ENCODE measurements at regions not wholly inside any gene's neighbourhood (a gene's known extent, or its start where the extent isn't known, plus 50 kb on each side); places are given as distances from the start of the nearest gene placed in this dataset.
"Not testable (repeated sequence)": the region's sequence is repeated elsewhere in the genome, so short reads cannot be mapped to it uniquely, and the experiment has no call there.

GRCh38 chr10:23557777-23558176, 118.9 kb downstream of the OTUD1 start:
- Mint-ChIP-seq H3K4me3 (ENCODE audit: low read depth) (no peak overlapping the region), H3K4me1 (ENCODE audit: low read depth) (peaks cover 9% of the 10 kb centered on the region), H3K27me3 (ENCODE audit: low read depth) (no peaks in the 10 kb centered on the region), H3K36me3 (ENCODE audit: low read depth) (no peaks in the 10 kb centered on the region), H3K27ac (no peak overlapping the region), H3K9me3 (peaks cover 8% of the 10 kb centered on the region)
- no peak for DNase-seq (ENCODE audit: low spot score)
- intact Hi-C loops (cut with micrococcal nuclease): no loop called here

- Mint-ChIP-seq H3K27me3 (ENCODE audit: low read depth) (no peaks in the 10 kb centered on the region), H3K4me1 (ENCODE audit: low read depth) (peaks cover 9% of the 10 kb centered on the region), H3K36me3 (ENCODE audit: low read depth) (no peaks in the 10 kb centered on the region), H3K9me3 (peaks cover 8% of the 10 kb centered on the region), H3K27ac (no peak overlapping the region), H3K4me3 (ENCODE audit: low read depth) (no peak overlapping the region)
- DNase-seq (ENCODE audit: low spot score): no peak
- intact Hi-C loops (cut with micrococcal nuclease): no loop called here
Observed at GRCh38 chr10:23558361-23558799, 119.5 kb downstream of the OTUD1 start.

GRCh38 chr10:23568996-23569395, 130.1 kb downstream of the OTUD1 start:
- intact Hi-C loops (cut with micrococcal nuclease): no loop called here
- DNase-seq (ENCODE audit: low spot score): no peak
- Mint-ChIP-seq H3K27ac (no peak overlapping the region), H3K9me3 (peaks cover 24% of the 10 kb centered on the region), H3K36me3 (ENCODE audit: low read depth) (no peaks in the 10 kb centered on the region), H3K27me3 (ENCODE audit: low read depth) (peaks cover 2% of the 10 kb centered on the region), H3K4me3 (ENCODE audit: low read depth) (no peak overlapping the region), H3K4me1 (ENCODE audit: low read depth) (no peaks in the 10 kb centered on the region)

GRCh38 chr10:23571884-23572283, 133.0 kb downstream of the OTUD1 start:
- Mint-ChIP-seq H3K36me3 (ENCODE audit: low read depth) (no peaks in the 10 kb centered on the region), H3K27me3 (ENCODE audit: low read depth) (no peaks in the 10 kb centered on the region), H3K9me3 (peaks cover 24% of the 10 kb centered on the region), H3K4me1 (ENCODE audit: low read depth) (no peaks in the 10 kb centered on the region), H3K27ac (no peak overlapping the region), H3K4me3 (ENCODE audit: low read depth) (no peak overlapping the region)
- no peak for DNase-seq (ENCODE audit: low spot score)
- intact Hi-C loops (cut with micrococcal nuclease): no loop called here

GRCh38 chr10:23581906-23582450, 143.1 kb downstream of the OTUD1 start:
- Mint-ChIP-seq H3K27me3 (ENCODE audit: low read depth) (no peaks in the 10 kb centered on the region), H3K27ac (no peak overlapping the region), H3K9me3 (no peaks in the 10 kb centered on the region), H3K4me3 (ENCODE audit: low read depth) (no peak overlapping the region), H3K4me1 (ENCODE audit: low read depth) (no peaks in the 10 kb centered on the region), H3K36me3 (ENCODE audit: low read depth) (no peaks in the 10 kb centered on the region)
- DNase-seq (ENCODE audit: low spot score): no peak
- intact Hi-C loops (cut with micrococcal nuclease): no loop called here

GRCh38 chr10:23584396-23584795, 145.5 kb downstream of the OTUD1 start:
- no peak overlapping the region for H3K27ac Mint-ChIP-seq
- no peaks in the 10 kb centered on the region for H3K9me3 Mint-ChIP-seq
- no peaks in the 10 kb centered on the region for H3K27me3 Mint-ChIP-seq (ENCODE audit: low read depth)
- no peaks in the 10 kb centered on the region for H3K4me1 Mint-ChIP-seq (ENCODE audit: low read depth)
- intact Hi-C loops (cut with micrococcal nuclease): no loop called here
- H3K36me3 Mint-ChIP-seq (ENCODE audit: low read depth): no peaks in the 10 kb centered on the region
- no peak overlapping the region for H3K4me3 Mint-ChIP-seq (ENCODE audit: low read depth)
- DNase-seq (ENCODE audit: low spot score): no peak

- Mint-ChIP-seq H3K4me1 (ENCODE audit: low read depth) (no peaks in the 10 kb centered on the region), H3K4me3 (ENCODE audit: low read depth) (no peak overlapping the region), H3K9me3 (no peaks in the 10 kb centered on the region), H3K27me3 (ENCODE audit: low read depth) (no peaks in the 10 kb centered on the region), H3K27ac (no peak overlapping the region), H3K36me3 (ENCODE audit: low read depth) (no peaks in the 10 kb centered on the region)
- DNase-seq (ENCODE audit: low spot score): no peak
- intact Hi-C loops (cut with micrococcal nuclease): no loop called here
Observed at GRCh38 chr10:23585186-23585585, 146.3 kb downstream of the OTUD1 start.

GRCh38 chr10:23585666-23586065, 146.8 kb downstream of the OTUD1 start:
- Mint-ChIP-seq H3K36me3 (ENCODE audit: low read depth) (no peaks in the 10 kb centered on the region), H3K27me3 (ENCODE audit: low read depth) (no peaks in the 10 kb centered on the region), H3K4me1 (ENCODE audit: low read depth) (no peaks in the 10 kb centered on the region), H3K27ac (no peak overlapping the region), H3K4me3 (ENCODE audit: low read depth) (no peak overlapping the region), H3K9me3 (no peaks in the 10 kb centered on the region)
- intact Hi-C loops (cut with micrococcal nuclease): no loop called here
- no peak for DNase-seq (ENCODE audit: low spot score)

- H3K4me1 Mint-ChIP-seq (ENCODE audit: low read depth); H3K9me3 Mint-ChIP-seq; intact Hi-C loops (cut with micrococcal nuclease); H3K27me3 Mint-ChIP-seq (ENCODE audit: low read depth); H3K27ac Mint-ChIP-seq; DNase-seq (ENCODE audit: low spot score); H3K4me3 Mint-ChIP-seq (ENCODE audit: low read depth); H3K36me3 Mint-ChIP-seq (ENCODE audit: low read depth): not testable (repeated sequence)
Observed at GRCh38 chr10:23595278-23595677, 156.4 kb downstream of the OTUD1 start.

- no peak for DNase-seq (ENCODE audit: low spot score)
- H3K27ac Mint-ChIP-seq: no peak overlapping the region
- H3K9me3 Mint-ChIP-seq: no peaks in the 10 kb centered on the region
- no peak overlapping the region for H3K4me3 Mint-ChIP-seq (ENCODE audit: low read depth)
- intact Hi-C loops (cut with micrococcal nuclease): no loop called here
- H3K4me1 Mint-ChIP-seq (ENCODE audit: low read depth): no peaks in the 10 kb centered on the region
- H3K27me3 Mint-ChIP-seq (ENCODE audit: low read depth): no peaks in the 10 kb centered on the region
- no peaks in the 10 kb centered on the region for H3K36me3 Mint-ChIP-seq (ENCODE audit: low read depth)
Observed at GRCh38 chr10:23604613-23605012, 165.7 kb downstream of the OTUD1 start.

GRCh38 chr10:23606456-23606855, 167.6 kb downstream of the OTUD1 start:
- intact Hi-C loops (cut with micrococcal nuclease): no loop called here
- DNase-seq (ENCODE audit: low spot score): no peak
- Mint-ChIP-seq H3K4me3 (ENCODE audit: low read depth) (no peak overlapping the region), H3K27ac (no peak overlapping the region), H3K36me3 (ENCODE audit: low read depth) (no peaks in the 10 kb centered on the region), H3K27me3 (ENCODE audit: low read depth) (no peaks in the 10 kb centered on the region), H3K9me3 (no peaks in the 10 kb centered on the region), H3K4me1 (ENCODE audit: low read depth) (no peaks in the 10 kb centered on the region)

- Mint-ChIP-seq H3K27ac (no peak overlapping the region), H3K9me3 (no peaks in the 10 kb centered on the region), H3K36me3 (ENCODE audit: low read depth) (no peaks in the 10 kb centered on the region), H3K27me3 (ENCODE audit: low read depth) (no peaks in the 10 kb centered on the region), H3K4me3 (ENCODE audit: low read depth) (no peak overlapping the region), H3K4me1 (ENCODE audit: low read depth) (no peaks in the 10 kb centered on the region)
- DNase-seq (ENCODE audit: low spot score): no peak
- intact Hi-C loops (cut with micrococcal nuclease): no loop called here
Observed at GRCh38 chr10:23608926-23609325, 170.1 kb downstream of the OTUD1 start.

- Mint-ChIP-seq H3K4me3 (ENCODE audit: low read depth) (no peak overlapping the region), H3K36me3 (ENCODE audit: low read depth) (no peaks in the 10 kb centered on the region), H3K9me3 (no peaks in the 10 kb centered on the region), H3K4me1 (ENCODE audit: low read depth) (no peaks in the 10 kb centered on the region), H3K27ac (no peak overlapping the region), H3K27me3 (ENCODE audit: low read depth) (no peaks in the 10 kb centered on the region)
- intact Hi-C loops (cut with micrococcal nuclease): no loop called here
- DNase-seq (ENCODE audit: low spot score): no peak
Observed at GRCh38 chr10:23610626-23611307, 171.9 kb downstream of the OTUD1 start.
